ENCODE measurements at regions not wholly inside any gene's neighbourhood (a gene's known extent, or its start where the extent isn't known, plus 50 kb on each side); places are given as distances from the start of the nearest gene placed in this dataset.

DNA sequence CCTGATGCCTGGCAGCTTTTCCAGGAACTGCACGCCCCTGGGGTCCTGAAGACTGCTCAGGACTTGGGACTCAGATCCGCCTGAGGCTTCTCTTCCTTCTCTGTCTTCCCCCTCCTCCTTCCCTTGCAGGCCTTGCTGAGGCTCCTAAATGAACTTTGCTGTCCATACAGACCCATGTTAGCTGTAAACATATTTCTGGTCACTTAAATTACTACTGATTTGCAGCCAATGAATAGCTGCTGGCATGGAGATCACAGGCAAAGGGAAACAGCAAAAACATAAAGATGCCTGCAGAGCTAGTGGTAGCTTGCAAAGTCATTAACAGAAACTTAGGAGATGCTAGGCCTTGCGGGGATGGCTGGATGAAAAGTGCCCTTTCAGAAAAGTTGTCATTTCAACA lies 261.9 kb downstream of the GADD45G start:
- no peak overlapping the region for H3K4me3 Mint-ChIP-seq
- H3K36me3 Mint-ChIP-seq (ENCODE audit: low read depth): no peaks in the 10 kb centered on the region
- intact Hi-C loops (cut with micrococcal nuclease): no loop called here
- TF ChIP-seq, protein P1, sequence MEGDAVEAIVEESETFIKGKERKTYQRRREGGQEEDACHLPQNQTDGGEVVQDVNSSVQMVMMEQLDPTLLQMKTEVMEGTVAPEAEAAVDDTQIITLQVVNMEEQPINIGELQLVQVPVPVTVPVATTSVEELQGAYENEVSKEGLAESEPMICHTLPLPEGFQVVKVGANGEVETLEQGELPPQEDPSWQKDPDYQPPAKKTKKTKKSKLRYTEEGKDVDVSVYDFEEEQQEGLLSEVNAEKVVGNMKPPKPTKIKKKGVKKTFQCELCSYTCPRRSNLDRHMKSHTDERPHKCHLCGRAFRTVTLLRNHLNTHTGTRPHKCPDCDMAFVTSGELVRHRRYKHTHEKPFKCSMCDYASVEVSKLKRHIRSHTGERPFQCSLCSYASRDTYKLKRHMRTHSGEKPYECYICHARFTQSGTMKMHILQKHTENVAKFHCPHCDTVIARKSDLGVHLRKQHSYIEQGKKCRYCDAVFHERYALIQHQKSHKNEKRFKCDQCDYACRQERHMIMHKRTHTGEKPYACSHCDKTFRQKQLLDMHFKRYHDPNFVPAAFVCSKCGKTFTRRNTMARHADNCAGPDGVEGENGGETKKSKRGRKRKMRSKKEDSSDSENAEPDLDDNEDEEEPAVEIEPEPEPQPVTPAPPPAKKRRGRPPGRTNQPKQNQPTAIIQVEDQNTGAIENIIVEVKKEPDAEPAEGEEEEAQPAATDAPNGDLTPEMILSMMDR (IDR thresholded peaks at IDR 0.05): no peak
- no peak overlapping the region for H3K27ac Mint-ChIP-seq
- POLR2A ChIA-PET: interaction anchor here (1.2 kb wide), 1 partner anchor 12 kb away, joined by 3 read pairs; no protein-coding TSS in a partner anchor
- no peaks in the 10 kb centered on the region for H3K4me1 Mint-ChIP-seq (ENCODE audit: low read depth)
- H3K9me3 Mint-ChIP-seq: no peaks in the 10 kb centered on the region
- DNase-seq (no peak), ATAC-seq (no peak)
- CTCF ChIA-PET: interaction anchor here (1.1 kb wide), 2 partner anchors 235 to 264 kb away, joined by 3 to 4 read pairs; no protein-coding TSS in a partner anchor
- no peaks in the 10 kb centered on the region for H3K27me3 Mint-ChIP-seq

DNA sequence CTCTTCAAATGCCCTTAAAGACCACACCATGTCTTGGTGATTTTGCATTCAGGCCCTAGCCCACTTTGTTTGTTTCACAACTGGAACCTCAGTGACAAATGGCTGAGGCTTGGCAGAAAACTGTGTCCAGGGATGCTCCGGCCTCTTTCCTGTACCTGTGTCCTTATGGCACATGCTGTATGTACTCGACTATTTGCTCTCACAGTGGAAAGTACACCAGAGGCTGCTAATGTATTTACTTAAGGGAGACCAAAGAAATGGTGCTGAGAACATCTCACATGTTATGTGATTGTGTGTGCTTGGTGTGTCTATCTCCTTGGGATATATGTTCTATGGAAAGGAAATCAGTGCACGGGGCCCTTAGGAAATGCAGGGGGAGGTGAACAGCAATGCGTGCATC lies 263.3 kb downstream of the GADD45G start:
- intact Hi-C loops (cut with micrococcal nuclease): no loop called here
- TF ChIP-seq, protein P1 (IDR thresholded peaks at IDR 0.05): no peak
- no peaks in the 10 kb centered on the region for H3K9me3 Mint-ChIP-seq
- H3K27me3 Mint-ChIP-seq: no peaks in the 10 kb centered on the region
- POLR2A ChIA-PET: no interaction called here
- ATAC-seq: no peak
- CTCF ChIA-PET: interaction anchor here (0.6 to 1.1 kb wide), 3 partner anchors 42 to 265 kb away, joined by 3 to 4 read pairs (median 3); no protein-coding TSS in a partner anchor
- no peak overlapping the region for H3K27ac Mint-ChIP-seq
- H3K4me1 Mint-ChIP-seq (ENCODE audit: low read depth): no peaks in the 10 kb centered on the region
- H3K36me3 Mint-ChIP-seq (ENCODE audit: low read depth): no peaks in the 10 kb centered on the region
- no peak overlapping the region for H3K4me3 Mint-ChIP-seq
- no peak for DNase-seq

DNA sequence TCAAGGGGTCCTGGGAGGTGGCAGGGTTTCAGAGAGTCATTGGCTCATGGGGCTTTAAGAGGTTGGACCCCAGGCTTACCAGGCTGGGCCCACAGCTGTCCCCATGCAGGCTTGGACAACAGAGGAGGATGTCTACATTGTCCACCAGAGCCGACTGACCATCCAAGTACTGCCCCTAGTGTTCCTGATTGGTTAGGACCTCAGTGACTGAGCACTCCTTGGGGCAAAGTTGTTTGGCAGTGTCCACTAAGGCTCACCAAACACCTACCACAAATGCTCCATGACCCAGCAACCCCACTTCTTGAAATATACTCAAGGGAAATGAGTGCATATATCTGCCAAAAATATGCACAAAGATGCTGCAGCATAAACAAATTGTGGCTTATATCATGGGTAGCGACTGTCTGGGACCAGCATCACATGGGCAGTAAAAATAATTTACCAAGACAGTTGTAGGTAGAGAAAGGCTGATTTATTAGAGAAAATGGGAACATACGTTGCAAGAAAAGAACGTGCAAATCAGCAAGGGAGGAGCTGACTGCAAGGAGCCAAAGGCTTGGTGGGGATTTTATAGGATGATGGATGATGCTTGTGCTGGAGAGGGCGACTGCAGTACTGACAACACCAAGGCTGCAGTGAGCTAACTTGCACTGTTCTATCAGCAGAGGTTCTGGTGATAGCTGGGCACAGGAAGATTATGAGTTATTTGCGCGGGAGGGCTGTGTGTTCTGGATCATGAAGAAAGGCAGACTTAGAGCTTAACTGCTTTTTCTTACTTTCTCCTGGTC lies 265.2 kb downstream of the GADD45G start:
- CTCF ChIA-PET: no interaction called here

DNA sequence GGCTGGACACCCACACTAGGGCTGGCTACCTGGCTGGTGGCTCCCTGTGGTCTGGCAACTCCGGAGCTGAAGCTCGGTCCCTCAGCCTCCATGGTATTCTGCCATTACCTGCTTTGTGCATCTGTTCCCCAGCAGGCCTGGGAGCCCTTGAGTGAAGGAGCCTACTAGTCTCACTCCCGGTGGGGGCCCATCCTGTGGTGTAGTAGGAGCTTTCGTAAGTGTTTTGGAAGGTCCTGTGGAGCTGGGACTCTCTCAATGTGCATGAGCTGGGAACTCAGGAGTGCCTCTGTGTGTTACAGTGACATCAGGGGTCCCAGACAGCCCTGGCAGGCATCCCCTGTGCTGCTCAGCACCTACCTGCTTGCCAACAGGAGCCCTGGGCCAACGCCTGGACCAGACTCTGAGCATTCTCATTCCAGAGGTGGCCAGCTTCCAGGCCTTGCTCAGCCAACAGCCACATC lies 267.1 kb downstream of the GADD45G start:
- Mint-ChIP-seq H3K9me3 (no peaks in the 10 kb centered on the region), H3K36me3 (ENCODE audit: low read depth) (no peaks in the 10 kb centered on the region), H3K4me3 (no peak overlapping the region), H3K27me3 (no peaks in the 10 kb centered on the region), H3K4me1 (ENCODE audit: low read depth) (no peaks in the 10 kb centered on the region), H3K27ac (no peak overlapping the region)
- intact Hi-C loops (cut with micrococcal nuclease): no loop called here
- ATAC-seq (no peak), DNase-seq (no peak)
- TF ChIP-seq, protein P1 (IDR thresholded peaks at IDR 0.05): no peak
- ChIA-PET CTCF (interaction anchor here (1.4 kb wide), 1 partner anchor 128 kb away, joined by 3 read pairs; no protein-coding TSS in a partner anchor), POLR2A (no interaction called here)

More for the DNA sequence above, 265.2 kb downstream of the GADD45G start:
- TF ChIP-seq, protein P1 (IDR thresholded peaks at IDR 0.05): no peak
- ATAC-seq (no peak), DNase-seq (no peak)
- Mint-ChIP-seq H3K4me3 (no peak overlapping the region), H3K9me3 (no peaks in the 10 kb centered on the region), H3K4me1 (ENCODE audit: low read depth) (no peaks in the 10 kb centered on the region), H3K36me3 (ENCODE audit: low read depth) (no peaks in the 10 kb centered on the region), H3K27me3 (no peaks in the 10 kb centered on the region), H3K27ac (no peak overlapping the region)
- POLR2A ChIA-PET: no interaction called here
- intact Hi-C loops (cut with micrococcal nuclease): no loop called here

DNA sequence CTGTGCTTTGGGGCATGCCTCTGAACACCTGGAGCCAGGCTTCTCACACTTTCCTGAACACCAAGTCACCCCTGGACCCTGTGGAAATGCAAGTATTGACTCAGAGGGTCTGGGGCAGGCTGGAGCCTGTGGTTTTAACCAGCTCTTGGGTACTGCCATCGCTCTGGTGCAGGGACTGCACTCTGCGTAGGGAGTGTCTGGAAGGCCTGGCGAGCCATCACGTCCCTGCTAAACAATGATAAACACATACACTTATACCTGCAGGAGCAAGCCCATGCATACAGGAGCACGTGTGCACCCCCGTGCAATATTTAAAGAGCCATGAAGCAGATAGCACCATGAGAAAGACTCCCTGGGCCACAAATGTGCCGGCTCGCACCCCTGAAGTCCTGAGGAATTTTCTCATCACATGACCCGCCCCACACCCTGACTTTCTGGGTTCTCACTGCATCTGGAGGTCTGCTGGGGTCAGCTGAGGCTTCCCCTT lies 267.7 kb downstream of the GADD45G start:
- intact Hi-C loops (cut with micrococcal nuclease): no loop called here
- ChIA-PET POLR2A (no interaction called here), CTCF (no interaction called here)
- Mint-ChIP-seq H3K27me3 (no peaks in the 10 kb centered on the region), H3K4me1 (ENCODE audit: low read depth) (no peaks in the 10 kb centered on the region), H3K9me3 (no peaks in the 10 kb centered on the region), H3K27ac (no peak overlapping the region), H3K36me3 (ENCODE audit: low read depth) (no peaks in the 10 kb centered on the region), H3K4me3 (no peak overlapping the region)
- DNase-seq (no peak), ATAC-seq (no peak)
- TF ChIP-seq, protein P1 (IDR thresholded peaks at IDR 0.05): no peak

Measured in activated CD8-positive, alpha-beta T cell treated with anti-CD3 and anti-CD28 coated beads for 36 hours (primary cell).